ENCODE measurements at regions not wholly inside any gene's neighbourhood (a gene's known extent, or its start where the extent isn't known, plus 50 kb on each side); places are given as distances from the start of the nearest gene placed in this dataset.

DNA sequence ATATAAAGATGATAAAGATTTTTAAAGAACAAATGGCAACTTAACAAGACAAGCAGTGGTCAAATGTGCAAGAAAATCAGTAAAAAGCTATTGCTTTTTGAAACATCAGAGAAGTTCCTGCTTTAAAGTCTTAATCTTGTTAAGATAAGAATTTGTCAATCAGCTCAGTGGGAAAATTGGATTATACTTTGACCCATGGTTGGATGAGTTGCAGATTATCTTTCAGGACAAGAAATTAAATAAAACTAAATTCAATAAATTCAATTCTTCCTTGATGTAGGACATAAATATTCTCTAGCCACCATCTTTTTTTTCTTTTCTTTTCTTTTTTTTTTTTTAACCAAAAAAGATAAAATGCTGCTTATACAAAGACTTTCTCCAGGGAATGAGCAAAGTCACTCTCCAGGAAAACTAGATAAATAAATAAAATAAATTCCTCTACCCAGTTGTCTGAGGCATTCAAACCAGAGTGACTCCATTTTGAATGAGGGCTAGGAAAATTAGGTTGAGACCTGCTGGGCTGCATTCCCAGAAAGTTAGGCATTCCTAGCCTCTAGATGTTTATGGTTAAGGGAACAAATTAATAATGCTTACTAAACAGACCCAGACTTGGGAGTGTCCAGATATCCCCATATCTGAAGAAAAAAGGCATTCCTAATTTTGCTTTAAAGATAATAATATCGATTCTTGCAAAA is 211.2 kb downstream of the SNCA start:
- TF ChIP-seq, protein P1, sequence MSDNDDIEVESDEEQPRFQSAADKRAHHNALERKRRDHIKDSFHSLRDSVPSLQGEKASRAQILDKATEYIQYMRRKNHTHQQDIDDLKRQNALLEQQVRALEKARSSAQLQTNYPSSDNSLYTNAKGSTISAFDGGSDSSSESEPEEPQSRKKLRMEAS (IDR thresholded peaks at IDR 0.05), result no peak
- TF ChIP-seq TAF1 (IDR thresholded peaks at IDR 0.05; ENCODE audit: low read depth) (no peak), EP300 (IDR thresholded peaks at IDR 0.05; ENCODE audit: borderline replicate concordance) (no peak), RAD21 (IDR thresholded peaks at IDR 0.05; ENCODE audit: low read depth) (no peak), YY1 (IDR thresholded peaks at IDR 0.05; ENCODE audit: low read depth) (no peak), NFIC (IDR thresholded peaks at IDR 0.05) (no peak), FOXM1 (IDR thresholded peaks at IDR 0.05; ENCODE audit: borderline replicate concordance, low read depth) (no peak), CREB1 (IDR thresholded peaks at IDR 0.05; ENCODE audit: low read depth) (no peak), TCF12 (IDR thresholded peaks at IDR 0.05; ENCODE audit: low read depth) (no peak), ZBTB7A (IDR thresholded peaks at IDR 0.05; ENCODE audit: low read depth) (no peak), CEBPB (IDR thresholded peaks at IDR 0.05) (no peak), EGR1 (IDR thresholded peaks at IDR 0.05) (no peak)
- TF ChIP-seq, protein P2, sequence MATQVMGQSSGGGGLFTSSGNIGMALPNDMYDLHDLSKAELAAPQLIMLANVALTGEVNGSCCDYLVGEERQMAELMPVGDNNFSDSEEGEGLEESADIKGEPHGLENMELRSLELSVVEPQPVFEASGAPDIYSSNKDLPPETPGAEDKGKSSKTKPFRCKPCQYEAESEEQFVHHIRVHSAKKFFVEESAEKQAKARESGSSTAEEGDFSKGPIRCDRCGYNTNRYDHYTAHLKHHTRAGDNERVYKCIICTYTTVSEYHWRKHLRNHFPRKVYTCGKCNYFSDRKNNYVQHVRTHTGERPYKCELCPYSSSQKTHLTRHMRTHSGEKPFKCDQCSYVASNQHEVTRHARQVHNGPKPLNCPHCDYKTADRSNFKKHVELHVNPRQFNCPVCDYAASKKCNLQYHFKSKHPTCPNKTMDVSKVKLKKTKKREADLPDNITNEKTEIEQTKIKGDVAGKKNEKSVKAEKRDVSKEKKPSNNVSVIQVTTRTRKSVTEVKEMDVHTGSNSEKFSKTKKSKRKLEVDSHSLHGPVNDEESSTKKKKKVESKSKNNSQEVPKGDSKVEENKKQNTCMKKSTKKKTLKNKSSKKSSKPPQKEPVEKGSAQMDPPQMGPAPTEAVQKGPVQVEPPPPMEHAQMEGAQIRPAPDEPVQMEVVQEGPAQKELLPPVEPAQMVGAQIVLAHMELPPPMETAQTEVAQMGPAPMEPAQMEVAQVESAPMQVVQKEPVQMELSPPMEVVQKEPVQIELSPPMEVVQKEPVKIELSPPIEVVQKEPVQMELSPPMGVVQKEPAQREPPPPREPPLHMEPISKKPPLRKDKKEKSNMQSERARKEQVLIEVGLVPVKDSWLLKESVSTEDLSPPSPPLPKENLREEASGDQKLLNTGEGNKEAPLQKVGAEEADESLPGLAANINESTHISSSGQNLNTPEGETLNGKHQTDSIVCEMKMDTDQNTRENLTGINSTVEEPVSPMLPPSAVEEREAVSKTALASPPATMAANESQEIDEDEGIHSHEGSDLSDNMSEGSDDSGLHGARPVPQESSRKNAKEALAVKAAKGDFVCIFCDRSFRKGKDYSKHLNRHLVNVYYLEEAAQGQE (IDR thresholded peaks at IDR 0.05; ENCODE audit: low read depth), result no peak
- TF ChIP-seq, protein P3, sequence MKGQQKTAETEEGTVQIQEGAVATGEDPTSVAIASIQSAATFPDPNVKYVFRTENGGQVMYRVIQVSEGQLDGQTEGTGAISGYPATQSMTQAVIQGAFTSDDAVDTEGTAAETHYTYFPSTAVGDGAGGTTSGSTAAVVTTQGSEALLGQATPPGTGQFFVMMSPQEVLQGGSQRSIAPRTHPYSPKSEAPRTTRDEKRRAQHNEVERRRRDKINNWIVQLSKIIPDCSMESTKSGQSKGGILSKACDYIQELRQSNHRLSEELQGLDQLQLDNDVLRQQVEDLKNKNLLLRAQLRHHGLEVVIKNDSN (IDR thresholded peaks at IDR 0.05), result no peak
